ENCODE measurements at regions not wholly inside any gene's neighbourhood (a gene's known extent, or its start where the extent isn't known, plus 50 kb on each side); places are given as distances from the start of the nearest gene placed in this dataset.

- no peak for DNase-seq (ENCODE audit: low read depth)
Measured at GRCh38 chr2:58965602-58966001, 724.5 kb upstream of the FANCL start.

GRCh38 chr2:58959996-58960395 lies 718.9 kb upstream of the FANCL start:
- DNase-seq (ENCODE audit: low read depth) = peak; percentile 28

GRCh38 chr2:58957188-58957840 lies 716.2 kb upstream of the FANCL start:
- no peak for DNase-seq (ENCODE audit: low read depth)

DNA sequence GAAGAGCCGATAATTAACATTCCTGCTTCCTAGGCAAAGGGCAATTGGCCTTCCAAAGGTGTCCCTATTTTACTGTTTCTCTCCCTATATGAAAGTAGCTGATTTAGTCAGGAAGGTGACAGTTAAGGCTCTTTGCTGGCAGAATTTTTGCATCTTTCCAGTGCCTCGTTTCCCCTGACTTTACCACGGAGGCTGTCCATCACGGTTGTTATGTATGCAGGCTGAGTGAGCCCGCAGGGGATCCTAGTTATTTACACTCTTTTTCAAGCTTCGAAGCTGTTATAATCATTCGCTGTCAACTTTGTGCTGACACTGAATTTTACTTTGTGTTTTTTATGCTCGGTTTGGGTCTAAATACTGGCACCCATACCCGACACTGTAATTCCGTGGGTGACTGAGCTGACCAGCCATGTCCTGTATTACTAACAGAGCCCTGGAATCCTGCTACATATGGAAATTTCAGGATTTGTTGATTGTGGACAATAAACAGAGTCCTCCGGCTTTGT lies 713.8 kb upstream of the FANCL start:
- DNase-seq (ENCODE audit: low read depth) = no peak

GRCh38 chr2:58951722-58952121 lies 710.6 kb upstream of the FANCL start:
- DNase-seq (ENCODE audit: low read depth) = no peak

DNA sequence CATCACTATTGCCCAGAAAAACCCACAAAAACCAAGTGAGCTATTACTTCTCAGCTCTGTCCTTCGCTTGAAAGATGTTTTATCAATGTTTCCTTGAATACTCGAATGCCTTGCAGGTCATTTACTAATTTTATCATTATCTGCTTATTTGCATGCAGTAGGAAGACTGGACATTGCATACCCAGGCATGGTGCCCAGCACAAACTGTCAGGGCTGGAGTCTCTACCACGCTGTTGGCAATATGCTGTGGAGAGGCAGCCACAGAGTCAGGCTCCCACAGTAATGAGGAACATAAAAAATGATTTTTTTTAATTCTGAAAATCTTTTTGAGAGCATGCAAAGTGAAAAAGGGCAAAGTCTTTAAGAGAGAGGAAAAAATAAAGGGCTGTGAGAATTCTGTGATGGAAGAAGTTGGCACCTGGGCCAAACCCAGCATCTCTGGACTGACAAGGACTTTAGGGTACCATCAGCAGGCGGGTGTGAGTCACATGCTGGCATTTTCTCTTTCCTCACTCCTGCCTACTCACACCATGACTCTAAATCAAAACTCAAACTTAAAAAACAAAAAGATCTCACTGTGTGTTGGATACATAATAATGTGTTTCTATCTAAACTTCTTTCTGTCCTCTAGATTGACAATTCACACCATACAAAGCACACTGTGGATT lies 709.8 kb upstream of the FANCL start:
- DNase-seq (ENCODE audit: low read depth) = no peak

DNA sequence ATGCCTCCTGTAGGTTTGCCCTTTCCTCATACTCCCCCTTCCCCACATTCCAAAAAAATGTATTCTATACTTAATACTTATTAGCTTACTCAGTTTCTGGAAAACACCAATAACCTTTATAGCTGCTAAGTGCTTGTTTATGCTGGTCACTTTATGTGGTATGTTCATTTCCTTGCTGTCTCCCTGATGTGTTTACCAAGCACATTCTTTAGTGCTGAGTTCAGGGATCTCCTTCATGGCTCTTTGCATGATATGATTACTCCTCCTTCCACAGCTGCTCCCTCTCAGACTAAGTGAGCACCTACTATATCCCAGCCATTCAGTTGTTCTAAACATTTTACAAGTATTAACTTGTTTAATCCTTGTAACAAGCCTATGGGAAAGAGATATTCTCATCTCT lies 698.3 kb upstream of the FANCL start:
- peak; percentile 67 for DNase-seq (ENCODE audit: low read depth)

GRCh38 chr2:58938988-58939387 lies 697.9 kb upstream of the FANCL start:
- DNase-seq (ENCODE audit: low read depth) = peak; percentile 23

DNA sequence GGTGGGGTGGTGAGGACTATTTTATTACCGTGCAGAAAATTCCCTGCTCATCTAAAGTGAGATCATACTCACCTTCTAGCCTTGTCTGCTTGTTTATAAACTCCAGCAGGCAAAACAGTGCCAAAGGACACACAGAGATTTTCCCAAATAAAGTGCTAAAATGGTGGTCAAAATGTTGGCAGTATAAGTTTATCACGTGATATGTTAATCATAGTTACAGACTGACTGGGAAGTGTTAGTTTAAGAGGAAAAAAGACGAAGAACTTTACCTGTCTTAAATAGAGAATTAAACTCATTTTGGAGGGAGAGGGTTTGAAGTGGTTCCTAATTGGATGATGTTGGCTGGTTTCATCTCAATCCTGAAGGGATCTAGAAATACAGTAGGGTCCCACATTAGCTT lies 691.7 kb upstream of the FANCL start:
- DNase-seq (ENCODE audit: low read depth) = no peak

- no peak for DNase-seq (ENCODE audit: low read depth)
Measured at GRCh38 chr2:58930537-58930936, 689.4 kb upstream of the FANCL start.

DNA sequence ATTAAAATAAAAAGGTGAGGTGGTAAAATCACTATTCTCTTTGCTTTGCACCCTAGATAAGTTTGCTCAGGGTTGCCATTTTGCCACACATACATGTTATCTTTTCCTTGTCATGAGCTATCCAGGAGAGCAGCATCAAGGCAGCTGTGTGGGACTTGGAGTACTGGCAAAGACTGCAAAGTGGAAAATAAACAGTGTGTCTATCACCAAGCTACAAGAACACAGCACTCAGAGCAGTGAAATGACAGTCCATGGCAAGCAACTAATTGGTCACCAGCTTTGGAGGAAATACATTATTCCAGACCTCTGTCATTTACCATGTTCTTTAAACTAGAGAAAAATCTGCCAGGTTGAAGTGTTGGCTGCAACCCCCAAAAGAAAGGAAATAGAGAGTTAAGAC lies 687.8 kb upstream of the FANCL start:
- DNase-seq (ENCODE audit: low read depth) = no peak

DNA sequence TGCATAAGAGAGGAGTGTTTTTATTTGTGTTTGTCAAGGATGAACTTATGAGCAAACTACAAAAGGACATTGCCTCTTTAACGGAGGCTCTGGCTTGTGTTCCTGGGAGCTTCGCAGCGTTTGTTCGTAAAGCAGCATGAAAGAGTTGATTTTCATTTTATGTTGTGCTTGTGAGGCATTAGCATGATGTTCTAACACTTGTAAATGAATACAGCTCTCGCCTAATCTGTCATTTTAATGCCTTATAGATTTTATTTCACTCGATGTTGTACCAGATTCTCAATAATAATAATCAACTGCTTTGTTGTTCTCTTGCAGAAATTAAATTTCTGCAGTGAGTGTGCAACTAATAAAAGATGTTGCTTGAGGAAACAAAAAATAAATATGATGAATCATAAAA lies 687.3 kb upstream of the FANCL start:
- DNase-seq (ENCODE audit: low read depth) = no peak

DNA sequence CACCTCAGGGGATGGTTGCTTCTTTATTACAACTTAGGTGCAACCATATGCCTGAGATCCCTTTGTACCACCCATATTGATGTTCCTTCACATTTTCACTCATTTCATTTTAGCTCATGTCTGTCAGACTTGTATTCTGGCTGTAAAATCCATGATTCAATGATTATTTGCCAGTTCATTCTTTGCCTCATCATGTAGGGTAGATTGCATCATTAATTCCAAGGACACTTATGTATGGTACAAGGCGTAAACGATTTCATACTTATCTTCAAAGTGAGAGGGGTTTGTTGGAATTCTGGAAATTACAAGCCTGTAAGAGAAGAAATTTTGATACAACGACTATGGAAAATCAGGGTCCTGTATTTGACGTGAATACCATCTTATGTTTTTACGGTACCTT lies 685.0 kb upstream of the FANCL start:
- no peak for DNase-seq (ENCODE audit: low read depth)

GRCh38 chr2:58925676-58926081 lies 684.6 kb upstream of the FANCL start:
- DNase-seq (ENCODE audit: low read depth) = no peak

- peak; percentile 81 for DNase-seq (ENCODE audit: low read depth)
Measured at GRCh38 chr2:58923869-58924268, 682.7 kb upstream of the FANCL start.

GRCh38 chr2:58922245-58922644 lies 681.1 kb upstream of the FANCL start:
- DNase-seq (ENCODE audit: low read depth) = no peak

DNA sequence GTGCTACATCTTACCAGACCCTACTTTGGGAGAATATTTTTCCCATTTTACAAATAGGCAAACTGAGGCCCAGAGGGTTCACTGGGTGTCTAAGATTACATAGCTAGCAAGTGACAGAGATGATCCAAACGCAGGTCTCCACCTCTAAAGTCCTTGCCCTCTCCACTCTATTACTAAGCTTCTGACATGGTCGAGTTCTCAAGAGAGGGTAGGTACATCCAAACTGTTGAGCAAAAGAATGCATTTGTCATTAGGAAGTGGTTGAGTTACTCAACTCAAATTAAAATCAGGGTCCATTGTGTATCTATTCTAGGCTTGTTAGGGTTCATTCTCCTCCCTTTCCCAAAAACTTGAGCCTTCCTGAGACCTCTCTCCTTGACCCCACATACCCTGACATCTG lies 680.6 kb upstream of the FANCL start:
- DNase-seq (ENCODE audit: low read depth) = no peak

- no peak for DNase-seq (ENCODE audit: low read depth)
Measured at GRCh38 chr2:58920001-58920400, 678.9 kb upstream of the FANCL start.

DNA sequence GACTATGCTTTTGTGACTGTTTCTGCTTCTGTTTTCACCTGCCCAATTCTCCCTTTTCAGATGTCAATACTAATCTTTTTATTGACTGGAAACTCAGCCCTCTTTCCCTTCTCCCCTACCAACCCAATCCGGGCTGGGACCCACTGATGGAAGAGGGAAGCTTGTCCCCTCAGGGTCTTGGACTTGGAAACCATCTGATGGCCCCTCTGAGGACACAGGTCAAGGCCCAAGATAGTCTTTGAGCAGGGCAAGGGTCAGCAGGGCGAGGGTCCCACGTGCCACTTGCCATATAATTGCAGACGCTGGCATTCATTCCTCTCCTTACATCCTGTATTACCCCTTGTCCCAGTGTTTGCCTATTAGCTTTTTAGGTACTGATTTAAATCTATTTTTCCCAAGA lies 678.2 kb upstream of the FANCL start:
- no peak for DNase-seq (ENCODE audit: low read depth)

- DNase-seq (ENCODE audit: low read depth) = no peak
Measured at GRCh38 chr2:58918141-58918540, 677.0 kb upstream of the FANCL start.

DNA sequence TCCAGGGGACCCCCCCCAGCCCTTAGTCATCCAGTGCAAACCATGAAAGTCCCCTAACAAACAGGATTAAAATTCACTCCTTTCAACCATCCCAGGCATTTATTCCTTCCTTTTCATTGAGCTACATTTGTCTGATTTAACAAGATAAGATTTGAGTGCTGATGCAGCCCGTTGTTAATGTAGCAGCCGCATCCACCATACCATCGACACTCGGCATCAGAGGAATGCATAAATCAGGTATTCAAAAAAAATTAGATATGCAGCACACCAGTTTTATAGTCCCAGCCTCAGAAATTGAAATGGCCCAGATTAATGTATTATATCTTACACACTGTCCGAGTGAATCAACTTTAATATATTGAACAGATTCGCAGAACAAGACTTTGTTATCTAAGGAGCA lies 676.5 kb upstream of the FANCL start:
- DNase-seq (ENCODE audit: low read depth) = no peak

DNA sequence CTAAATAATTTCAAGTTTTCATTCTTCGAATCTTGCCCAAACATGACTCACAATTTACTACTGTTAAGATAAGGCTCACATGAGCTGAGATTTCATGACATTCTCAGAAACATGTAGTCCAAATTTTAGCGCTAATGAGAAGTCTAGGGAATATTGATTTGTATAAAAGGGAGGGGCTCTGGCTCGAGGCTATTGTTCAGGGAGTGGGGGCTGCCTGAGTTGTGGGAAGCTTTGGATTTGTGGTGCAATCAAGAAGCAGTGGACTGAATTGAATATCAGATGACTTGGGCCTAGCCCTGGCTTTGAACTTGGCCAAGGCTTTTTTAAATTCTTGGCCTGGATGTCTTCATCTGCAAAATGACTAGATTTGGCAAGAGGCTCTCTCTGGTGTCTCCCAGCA lies 674.9 kb upstream of the FANCL start:
- no peak for DNase-seq (ENCODE audit: low read depth)

GRCh38 chr2:58914733-58915505 lies 673.8 kb upstream of the FANCL start:
- no peak for DNase-seq (ENCODE audit: low read depth)
